ENCODE measurements at regions not wholly inside any gene's neighbourhood (a gene's known extent, or its start where the extent isn't known, plus 50 kb on each side); places are given as distances from the start of the nearest gene placed in this dataset.

DNA sequence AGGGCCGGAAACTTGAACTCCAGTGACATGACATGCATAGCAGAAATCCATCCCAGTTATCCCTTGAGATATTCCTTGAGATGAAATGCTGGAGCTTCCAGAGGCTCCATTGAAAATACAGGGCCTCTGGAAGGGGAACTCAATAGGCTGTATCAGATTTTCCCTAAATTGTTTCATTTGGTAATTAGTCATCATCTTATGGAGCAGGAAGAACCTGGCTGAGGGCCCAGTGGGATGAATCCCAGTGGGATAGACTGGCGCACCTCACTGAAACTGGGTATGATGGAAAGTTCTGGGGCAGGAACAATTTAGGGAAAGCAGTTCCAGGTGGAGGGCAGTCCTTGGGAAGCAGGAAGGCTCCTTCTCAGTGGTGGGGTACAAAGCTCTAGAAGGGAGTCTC is 307.8 kb upstream of the DIPK2B start:
- TF ChIP-seq TCF7L2 (IDR thresholded peaks at IDR 0.05; ENCODE audit: low read depth, low read length), result no peak
- TF ChIP-seq POLR2AphosphoS5 (IDR thresholded peaks at IDR 0.05; ENCODE audit: control insufficient read depth, insufficient read depth, low read depth, low read length), result no peak
- TF ChIP-seq, protein P1, sequence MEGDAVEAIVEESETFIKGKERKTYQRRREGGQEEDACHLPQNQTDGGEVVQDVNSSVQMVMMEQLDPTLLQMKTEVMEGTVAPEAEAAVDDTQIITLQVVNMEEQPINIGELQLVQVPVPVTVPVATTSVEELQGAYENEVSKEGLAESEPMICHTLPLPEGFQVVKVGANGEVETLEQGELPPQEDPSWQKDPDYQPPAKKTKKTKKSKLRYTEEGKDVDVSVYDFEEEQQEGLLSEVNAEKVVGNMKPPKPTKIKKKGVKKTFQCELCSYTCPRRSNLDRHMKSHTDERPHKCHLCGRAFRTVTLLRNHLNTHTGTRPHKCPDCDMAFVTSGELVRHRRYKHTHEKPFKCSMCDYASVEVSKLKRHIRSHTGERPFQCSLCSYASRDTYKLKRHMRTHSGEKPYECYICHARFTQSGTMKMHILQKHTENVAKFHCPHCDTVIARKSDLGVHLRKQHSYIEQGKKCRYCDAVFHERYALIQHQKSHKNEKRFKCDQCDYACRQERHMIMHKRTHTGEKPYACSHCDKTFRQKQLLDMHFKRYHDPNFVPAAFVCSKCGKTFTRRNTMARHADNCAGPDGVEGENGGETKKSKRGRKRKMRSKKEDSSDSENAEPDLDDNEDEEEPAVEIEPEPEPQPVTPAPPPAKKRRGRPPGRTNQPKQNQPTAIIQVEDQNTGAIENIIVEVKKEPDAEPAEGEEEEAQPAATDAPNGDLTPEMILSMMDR (IDR thresholded peaks at IDR 0.05 in 2 of 3, conservative IDR thresholded peaks at IDR 0.05 in 1 of 3; ENCODE audit: insufficient read depth in 2 of 3, low read depth in 1 of 3, low read length in 3 of 3), result no peak
- no peak for TF ChIP-seq POLR2A (conservative IDR thresholded peaks at IDR 0.05)
- no peak for TF ChIP-seq GABPA (tag; conservative IDR thresholded peaks at IDR 0.05; ENCODE audit: low read depth)
